ENCODE measurements at regions not wholly inside any gene's neighbourhood (a gene's known extent, or its start where the extent isn't known, plus 50 kb on each side); places are given as distances from the start of the nearest gene placed in this dataset.

GRCh38 chr1:118563981-118564951 lies 379.2 kb upstream of the SPAG17 start:
- H3K27me3 ChIP-seq (ENCODE audit: insufficient read depth): no peaks in the 10 kb centered on the region
- ATAC-seq (peak; percentile 61), DNase-seq (ENCODE audit: low spot score) (peak; percentile 14)
- Mint-ChIP-seq H3K4me1 (peaks cover 8% of the 10 kb centered on the region), H3K27ac (no peak overlapping the region), H3K9me3 (no peaks in the 10 kb centered on the region; the same call in 1 of the 3 replicates), H3K27me3 (ENCODE audit: insufficient read depth, low read depth, poor library complexity) (peaks cover 4% of the 10 kb centered on the region), H3K4me3 (no peak overlapping the region), H3K36me3 (ENCODE audit: low read depth) (no peaks in the 10 kb centered on the region)
- TF ChIP-seq ZNF114 (CRISPR knock-in tag; IDR thresholded peaks at IDR 0.05): no peak
- TF ChIP-seq CTCF (conservative IDR thresholded peaks at IDR 0.05; ENCODE audit: low read depth in 2 of 2): peak; percentile 41 to 50
- H3K4me2 ChIP-seq: no peak overlapping the region
- H4K20me1 ChIP-seq (replicated peaks; ENCODE audit: insufficient read depth): no peaks in the 10 kb centered on the region
- H3K4me3 ChIP-seq: no peak overlapping the region
- H3K27ac ChIP-seq (ENCODE audit: low read depth): no peak overlapping the region
- peak overlapping the region; percentile 61; the same call in 1 of the 2 replicates for H2AFZ ChIP-seq
- no peaks in the 10 kb centered on the region for H3K79me2 ChIP-seq (replicated peaks; ENCODE audit: insufficient read depth)
- no peaks in the 10 kb centered on the region for H3F3A ChIP-seq (replicated peaks; ENCODE audit: low read depth)
- no peaks in the 10 kb centered on the region for H3K9me2 ChIP-seq (ENCODE audit: insufficient read depth)
- no peaks in the 10 kb centered on the region for H3K36me3 ChIP-seq (ENCODE audit: insufficient read depth)
- H3K4me1 ChIP-seq (ENCODE audit: insufficient read depth): no peaks in the 10 kb centered on the region

GRCh38 chr1:118558933-118559332 lies 373.9 kb upstream of the SPAG17 start:
- Mint-ChIP-seq H3K4me3 (no peak overlapping the region), H3K27ac (no peak overlapping the region)

More at GRCh38 chr1:118558933-118559332, 373.9 kb upstream of the SPAG17 start:
- Histone ChIP-seq H4K20me1 (replicated peaks; ENCODE audit: insufficient read depth) (no peaks in the 10 kb centered on the region), H2AFZ (no peak overlapping the region), H3K4me1 (ENCODE audit: insufficient read depth) (no peaks in the 10 kb centered on the region; the same call in 1 of the 2 replicates), H3K9me2 (ENCODE audit: insufficient read depth) (no peaks in the 10 kb centered on the region), H3K27ac (ENCODE audit: low read depth) (no peak overlapping the region), H3K4me2 (no peak overlapping the region), H3K27me3 (ENCODE audit: insufficient read depth) (no peaks in the 10 kb centered on the region), H3F3A (replicated peaks; ENCODE audit: low read depth) (no peaks in the 10 kb centered on the region), H3K79me2 (replicated peaks; ENCODE audit: insufficient read depth) (no peaks in the 10 kb centered on the region), H3K36me3 (ENCODE audit: insufficient read depth) (no peaks in the 10 kb centered on the region), H3K4me3 (no peak overlapping the region)
- H3K27me3 Mint-ChIP-seq (ENCODE audit: insufficient read depth, low read depth, poor library complexity): no peaks in the 10 kb centered on the region
- peaks cover 2% of the 10 kb centered on the region; the same call in 1 of the 3 replicates for H3K4me1 Mint-ChIP-seq
- no peaks in the 10 kb centered on the region for H3K9me3 Mint-ChIP-seq
- no peak for ATAC-seq
- no peak for TF ChIP-seq ETS1 (IDR thresholded peaks at IDR 0.05)
- TF ChIP-seq ZNF114 (CRISPR knock-in tag; IDR thresholded peaks at IDR 0.05): no peak
- no peak for TF ChIP-seq EZH2 (IDR thresholded peaks at IDR 0.05; ENCODE audit: low read depth, unreplicated experiment)
- no peak for TF ChIP-seq STAT1 (IDR thresholded peaks at IDR 0.05; ENCODE audit: unreplicated experiment)
- no peak for TF ChIP-seq POLR2AphosphoS5 (IDR thresholded peaks at IDR 0.05; ENCODE audit: low read depth)
- no peak for TF ChIP-seq NANOG (IDR thresholded peaks at IDR 0.05; ENCODE audit: borderline replicate concordance)
- TF ChIP-seq CTCF (conservative IDR thresholded peaks at IDR 0.05; ENCODE audit: low read depth in 2 of 2): no peak
- TF ChIP-seq CREB1 (CRISPR knock-in tag; IDR thresholded peaks at IDR 0.05; ENCODE audit: low read depth): no peak
- H3K36me3 Mint-ChIP-seq (ENCODE audit: low read depth): no peaks in the 10 kb centered on the region
- DNase-seq (ENCODE audit: low spot score): no peak
